D721Med (cell line): ENCODE measurements at regions not wholly inside any gene's neighbourhood (a gene's known extent, or its start where the extent isn't known, plus 50 kb on each side); places are given as distances from the start of the nearest gene placed in this dataset.

ENCODE experiments used
- DNase-seq: peaks from one replicate; pipeline ENCODE4 v3.0.0; 2011; ENCODE audit warnings: low spot score; ENCODE audit not compliant: insufficient read length
- FAIRE-seq: peaks from 2 replicates; lab custom pipeline; 2011; peaks lifted over from hg19 to GRCh38; lab: Jason Lieb, UNC
- TF ChIP-seq, protein P1 (sequence below): IDR thresholded peaks from 2 replicates; pipeline ENCODE4 v1.5.1; 2012; ENCODE audit warnings: mild to moderate bottlenecking, control low read depth; ENCODE audit not compliant: insufficient read depth; ENCODE audit errors: missing control alignments

DNA sequence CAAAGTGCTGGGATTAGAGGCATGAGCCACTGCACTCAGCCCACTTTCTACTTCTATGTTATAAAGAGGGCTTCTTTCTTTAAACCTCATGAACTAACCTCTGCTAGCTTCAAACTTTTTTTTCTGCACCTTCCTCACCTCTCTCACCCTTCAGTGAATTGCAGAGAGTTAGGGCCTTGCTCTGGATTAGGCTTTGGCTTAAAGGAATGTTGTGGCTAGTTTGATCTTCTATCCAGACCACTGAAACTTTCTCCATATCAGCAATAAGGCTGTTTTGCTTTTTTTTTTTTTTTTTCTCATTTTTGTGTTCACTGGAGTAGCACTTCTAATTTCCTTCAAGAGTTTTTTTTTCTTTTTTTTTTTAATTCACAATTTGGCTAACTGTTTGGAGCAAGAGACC lies 216.4 kb upstream of the MAP3K1 start:
- DNase-seq, result no peak
- TF ChIP-seq, protein P1, sequence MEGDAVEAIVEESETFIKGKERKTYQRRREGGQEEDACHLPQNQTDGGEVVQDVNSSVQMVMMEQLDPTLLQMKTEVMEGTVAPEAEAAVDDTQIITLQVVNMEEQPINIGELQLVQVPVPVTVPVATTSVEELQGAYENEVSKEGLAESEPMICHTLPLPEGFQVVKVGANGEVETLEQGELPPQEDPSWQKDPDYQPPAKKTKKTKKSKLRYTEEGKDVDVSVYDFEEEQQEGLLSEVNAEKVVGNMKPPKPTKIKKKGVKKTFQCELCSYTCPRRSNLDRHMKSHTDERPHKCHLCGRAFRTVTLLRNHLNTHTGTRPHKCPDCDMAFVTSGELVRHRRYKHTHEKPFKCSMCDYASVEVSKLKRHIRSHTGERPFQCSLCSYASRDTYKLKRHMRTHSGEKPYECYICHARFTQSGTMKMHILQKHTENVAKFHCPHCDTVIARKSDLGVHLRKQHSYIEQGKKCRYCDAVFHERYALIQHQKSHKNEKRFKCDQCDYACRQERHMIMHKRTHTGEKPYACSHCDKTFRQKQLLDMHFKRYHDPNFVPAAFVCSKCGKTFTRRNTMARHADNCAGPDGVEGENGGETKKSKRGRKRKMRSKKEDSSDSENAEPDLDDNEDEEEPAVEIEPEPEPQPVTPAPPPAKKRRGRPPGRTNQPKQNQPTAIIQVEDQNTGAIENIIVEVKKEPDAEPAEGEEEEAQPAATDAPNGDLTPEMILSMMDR, result no peak
- FAIRE-seq, result no peak

GRCh38 chr5:56596155-56596554 lies 219.2 kb upstream of the MAP3K1 start:
- FAIRE-seq (no peak), DNase-seq (no peak)
- TF ChIP-seq, protein P1, result no peak

GRCh38 chr5:56595566-56595965 lies 219.8 kb upstream of the MAP3K1 start:
- FAIRE-seq (no peak), DNase-seq (no peak)
- TF ChIP-seq, protein P1, result no peak

DNA sequence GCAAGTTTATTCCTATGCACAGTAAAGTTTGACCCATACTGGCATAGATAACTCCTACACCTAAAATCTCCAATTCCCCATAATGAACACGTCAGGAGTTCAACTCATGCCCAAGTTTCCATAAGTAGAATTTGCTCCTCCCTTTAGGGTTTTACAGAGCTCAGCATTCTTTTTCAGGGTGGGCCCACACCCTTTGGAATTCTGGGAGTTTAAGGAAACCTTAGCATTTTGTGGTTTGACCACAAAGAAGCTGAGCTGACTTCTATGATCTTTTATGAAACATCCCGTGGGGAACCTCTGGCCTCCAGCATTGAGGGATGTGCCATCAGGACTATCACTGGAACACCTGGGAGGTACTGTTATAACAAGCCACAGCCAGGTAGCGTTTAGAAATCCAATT lies 220.6 kb upstream of the MAP3K1 start:
- TF ChIP-seq, protein P1, result no peak
- DNase-seq (no peak), FAIRE-seq (no peak)

DNA sequence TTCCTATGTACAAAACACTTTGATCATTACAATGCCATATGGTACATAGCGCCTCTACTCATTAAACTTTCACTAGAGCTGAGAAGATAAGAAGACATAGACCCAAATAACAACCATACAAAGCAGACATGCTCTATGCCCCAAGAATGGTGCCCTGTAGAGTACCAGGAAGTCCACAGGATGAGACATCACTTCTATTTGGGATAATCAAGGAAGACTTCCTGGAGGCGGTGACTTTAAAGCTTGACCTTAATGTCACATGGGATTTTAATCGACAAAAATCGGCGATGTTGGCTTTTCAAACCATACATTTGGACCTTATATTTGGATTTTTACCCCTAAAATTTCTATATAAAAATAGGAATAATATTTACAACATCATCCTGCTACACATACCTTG lies 224.3 kb upstream of the MAP3K1 start:
- FAIRE-seq (no peak), DNase-seq (no peak)
- TF ChIP-seq, protein P1, result no peak

- TF ChIP-seq, protein P1, result no peak
- DNase-seq, result no peak
- no peak for FAIRE-seq
These were observed 225.9 kb upstream of the MAP3K1 start for GRCh38 chr5:56589481-56589860.

- no peak for DNase-seq
- no peak for FAIRE-seq
These were observed 226.5 kb upstream of the MAP3K1 start for GRCh38 chr5:56588636-56589480.

More at GRCh38 chr5:56588636-56589480, 226.5 kb upstream of the MAP3K1 start:
- TF ChIP-seq, protein P1, result no peak
